ENCODE measurements at regions not wholly inside any gene's neighbourhood (a gene's known extent, or its start where the extent isn't known, plus 50 kb on each side); places are given as distances from the start of the nearest gene placed in this dataset.

DNA sequence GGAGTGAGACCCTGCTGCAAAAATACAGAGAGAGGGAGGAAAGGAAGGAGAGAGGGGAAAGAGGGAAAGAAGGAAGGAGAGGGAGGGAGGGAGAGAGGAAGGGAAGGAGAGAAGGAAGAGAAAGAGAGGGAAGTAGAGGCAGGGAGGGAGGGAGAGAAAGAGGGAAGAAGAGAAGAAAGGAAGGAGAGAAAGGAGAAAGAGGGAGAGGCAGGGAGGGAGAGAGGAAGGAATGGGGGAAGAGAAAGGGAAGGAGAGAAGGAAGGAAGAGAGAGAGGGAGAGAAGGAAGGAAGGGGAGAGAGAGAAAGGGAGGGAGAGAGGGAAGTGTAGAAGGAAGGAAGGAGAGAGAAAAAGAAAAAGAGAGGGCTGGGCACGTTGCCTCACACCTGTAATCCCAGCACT, 121.7 kb downstream of the TMEM130 start:
- TF ChIP-seq, protein P1, sequence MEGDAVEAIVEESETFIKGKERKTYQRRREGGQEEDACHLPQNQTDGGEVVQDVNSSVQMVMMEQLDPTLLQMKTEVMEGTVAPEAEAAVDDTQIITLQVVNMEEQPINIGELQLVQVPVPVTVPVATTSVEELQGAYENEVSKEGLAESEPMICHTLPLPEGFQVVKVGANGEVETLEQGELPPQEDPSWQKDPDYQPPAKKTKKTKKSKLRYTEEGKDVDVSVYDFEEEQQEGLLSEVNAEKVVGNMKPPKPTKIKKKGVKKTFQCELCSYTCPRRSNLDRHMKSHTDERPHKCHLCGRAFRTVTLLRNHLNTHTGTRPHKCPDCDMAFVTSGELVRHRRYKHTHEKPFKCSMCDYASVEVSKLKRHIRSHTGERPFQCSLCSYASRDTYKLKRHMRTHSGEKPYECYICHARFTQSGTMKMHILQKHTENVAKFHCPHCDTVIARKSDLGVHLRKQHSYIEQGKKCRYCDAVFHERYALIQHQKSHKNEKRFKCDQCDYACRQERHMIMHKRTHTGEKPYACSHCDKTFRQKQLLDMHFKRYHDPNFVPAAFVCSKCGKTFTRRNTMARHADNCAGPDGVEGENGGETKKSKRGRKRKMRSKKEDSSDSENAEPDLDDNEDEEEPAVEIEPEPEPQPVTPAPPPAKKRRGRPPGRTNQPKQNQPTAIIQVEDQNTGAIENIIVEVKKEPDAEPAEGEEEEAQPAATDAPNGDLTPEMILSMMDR (IDR thresholded peaks at IDR 0.05) = no peak
- no peak for TF ChIP-seq POLR2A (IDR thresholded peaks at IDR 0.05)
- no peak for TF ChIP-seq EP300 (IDR thresholded peaks at IDR 0.05)
